Mesothelial cell of epicardium (in vitro differentiated cells): ENCODE measurements at regions not wholly inside any gene's neighbourhood (a gene's known extent, or its start where the extent isn't known, plus 50 kb on each side); places are given as distances from the start of the nearest gene placed in this dataset.
"Not testable (repeated sequence)": the region's sequence is repeated elsewhere in the genome, so short reads cannot be mapped to it uniquely, and the experiment has no call there.

Experiments
- DNase-seq, 2 experiments: peaks; one replicate each; pipeline ENCODE4 v3.0.0; 2021; ENCODE audit warnings: low spot score in 2 of 2; ENCODE audit not compliant: unreplicated experiment in 2 of 2
- H3K27ac Mint-ChIP-seq: 2 replicates; pipeline ENCODE4 v1.8.0; 2021; ENCODE audit warnings: mixed read lengths
- H3K27me3 Mint-ChIP-seq: 2 replicates; pipeline ENCODE4 v1.8.0; 2021; ENCODE audit warnings: low read depth, mixed read lengths
- H3K36me3 Mint-ChIP-seq: 2 replicates; pipeline ENCODE4 v1.8.0; 2021; ENCODE audit warnings: mixed read lengths
- H3K4me1 Mint-ChIP-seq: 2 replicates; pipeline ENCODE4 v1.8.0; 2021; ENCODE audit warnings: mixed read lengths
- H3K4me3 Mint-ChIP-seq: 2 replicates; pipeline ENCODE4 v1.8.0; 2021; ENCODE audit warnings: mild to moderate bottlenecking, moderate library complexity, mixed read lengths
- H3K9me3 Mint-ChIP-seq: 2 replicates; pipeline ENCODE4 v1.8.0; 2021; ENCODE audit warnings: mixed read lengths
- CTCF ChIP-seq: fragments of 200-600 bp; sonication (generic); IDR thresholded peaks from one replicate; pipeline ENCODE4 v1.5.0; 2021; ENCODE audit warnings: antibody characterized with exemption; ENCODE audit not compliant: unreplicated experiment

DNA sequence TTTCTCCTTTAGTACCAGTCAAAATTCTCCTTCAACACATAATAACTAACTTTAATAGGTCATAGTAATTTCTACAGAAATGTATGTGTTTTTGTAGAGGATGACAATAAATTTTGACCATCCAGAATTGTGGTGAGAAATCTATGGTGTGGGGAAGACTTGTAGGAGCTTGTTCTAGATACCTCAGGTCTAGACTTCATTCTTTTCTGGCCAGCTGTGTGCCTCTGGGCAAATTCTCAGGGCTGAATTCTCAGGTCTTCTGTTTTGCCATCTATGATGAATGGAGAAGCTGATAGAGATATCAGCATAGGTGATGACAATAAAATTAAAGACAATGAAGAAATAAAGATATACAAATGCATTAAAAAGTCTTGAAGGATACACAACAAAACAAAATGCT, 298.6 kb upstream of the MEF2C start:
- Mint-ChIP-seq H3K36me3 (no peaks in the 10 kb centered on the region), H3K27me3 (no peaks in the 10 kb centered on the region), H3K9me3 (no peaks in the 10 kb centered on the region), H3K4me3 (no peak overlapping the region), H3K27ac (no peak overlapping the region), H3K4me1 (no peaks in the 10 kb centered on the region)
- TF ChIP-seq CTCF: no peak
- DNase-seq: no peak

- H3K36me3 Mint-ChIP-seq: no peaks in the 10 kb centered on the region
Observed at GRCh38 chr5:89179731-89180130, 296.7 kb upstream of the MEF2C start.

DNA sequence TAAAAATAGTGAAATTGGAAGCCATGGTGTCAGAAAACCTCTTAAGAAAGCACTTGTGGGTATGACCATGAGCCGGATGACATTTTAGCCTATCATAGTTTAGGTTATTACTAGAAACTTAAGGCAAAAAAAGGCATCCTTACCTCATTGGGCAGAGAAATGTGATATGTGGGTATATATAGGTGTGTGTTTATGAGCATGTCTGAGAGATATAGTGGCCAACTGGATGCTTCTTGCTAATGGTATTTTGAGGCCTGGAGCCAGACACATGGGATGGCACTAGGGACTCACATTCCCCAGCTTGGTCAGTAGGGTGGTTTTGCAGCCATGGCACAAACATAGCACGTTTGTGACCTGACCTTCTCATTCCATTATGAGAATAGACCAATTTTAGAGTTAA, 295.6 kb upstream of the MEF2C start:
- Mint-ChIP-seq H3K4me3 (no peak overlapping the region), H3K27me3 (no peaks in the 10 kb centered on the region), H3K27ac (no peak overlapping the region), H3K9me3 (no peaks in the 10 kb centered on the region), H3K36me3 (no peaks in the 10 kb centered on the region), H3K4me1 (no peaks in the 10 kb centered on the region)
- TF ChIP-seq CTCF: no peak
- no peak for DNase-seq

More at GRCh38 chr5:89179731-89180130, 296.7 kb upstream of the MEF2C start:
- Mint-ChIP-seq H3K9me3 (no peaks in the 10 kb centered on the region), H3K4me3 (no peak overlapping the region), H3K27ac (no peak overlapping the region), H3K4me1 (no peaks in the 10 kb centered on the region), H3K27me3 (no peaks in the 10 kb centered on the region)
- no peak for TF ChIP-seq CTCF
- DNase-seq: no peak

GRCh38 chr5:89173528-89173927, 290.5 kb upstream of the MEF2C start:
- no peaks in the 10 kb centered on the region for H3K27me3 Mint-ChIP-seq
- no peak for TF ChIP-seq CTCF
- no peak overlapping the region for H3K4me3 Mint-ChIP-seq
- no peaks in the 10 kb centered on the region for H3K4me1 Mint-ChIP-seq
- no peaks in the 10 kb centered on the region for H3K36me3 Mint-ChIP-seq
- peaks cover 3% of the 10 kb centered on the region for H3K9me3 Mint-ChIP-seq
- DNase-seq: no peak
- no peak overlapping the region for H3K27ac Mint-ChIP-seq

DNA sequence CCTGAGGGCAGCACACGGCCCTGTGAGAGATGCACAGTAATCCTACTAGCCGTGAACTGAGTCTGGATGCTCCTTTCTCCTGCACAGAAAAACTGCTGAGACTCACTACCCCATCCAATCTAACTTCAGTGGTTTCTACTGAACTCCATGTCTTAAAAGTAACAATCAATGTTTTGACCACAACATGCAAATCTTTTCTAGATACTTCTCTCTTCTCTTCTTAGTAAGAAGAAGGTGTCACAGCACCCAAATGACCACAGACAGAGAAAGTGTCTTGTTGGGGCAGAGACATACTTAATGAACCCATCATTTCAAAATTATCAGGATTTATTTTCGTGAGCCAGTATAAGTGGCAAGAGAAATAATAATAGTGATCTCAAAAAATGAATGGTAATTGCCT, 285.8 kb upstream of the MEF2C start:
- no peak for DNase-seq
- no peak for TF ChIP-seq CTCF
- no peaks in the 10 kb centered on the region for H3K4me1 Mint-ChIP-seq
- H3K4me3 Mint-ChIP-seq: no peak overlapping the region
- no peaks in the 10 kb centered on the region for H3K36me3 Mint-ChIP-seq
- H3K27me3 Mint-ChIP-seq: no peaks in the 10 kb centered on the region
- H3K9me3 Mint-ChIP-seq: peaks cover 10% of the 10 kb centered on the region
- no peak overlapping the region for H3K27ac Mint-ChIP-seq

DNA sequence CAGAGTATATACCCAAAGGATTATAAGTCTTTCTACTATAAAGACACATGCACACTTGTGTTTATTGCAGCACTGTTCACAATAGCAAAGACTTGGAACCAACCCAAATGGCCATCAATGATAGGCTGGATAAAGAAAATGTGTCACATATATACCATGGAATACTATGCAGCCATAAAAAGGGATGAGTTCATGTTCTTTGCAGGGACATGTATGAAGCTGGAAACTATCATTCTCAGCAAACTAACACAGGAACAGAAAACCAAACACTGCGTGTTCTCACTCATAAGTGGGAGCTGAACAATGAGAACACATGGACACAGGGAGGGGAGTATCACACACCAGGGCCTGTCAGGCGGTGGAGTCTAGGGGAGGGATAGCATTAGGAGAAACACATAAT, 281.7 kb upstream of the MEF2C start:
- H3K27ac Mint-ChIP-seq, H3K4me3 Mint-ChIP-seq, H3K36me3 Mint-ChIP-seq, H3K4me1 Mint-ChIP-seq, DNase-seq, H3K27me3 Mint-ChIP-seq: not testable (repeated sequence)
- H3K9me3 Mint-ChIP-seq: peaks cover 37% of the 10 kb centered on the region
